Dendritic cell treated with granulocyte-macrophage colony-stimulating factor and Interleukin-4, amounts not matched to agents 40 ng/mL and 50 ng/mL, for 4 days (primary cell): ENCODE measurements at regions not wholly inside any gene's neighbourhood (a gene's known extent, or its start where the extent isn't known, plus 50 kb on each side); places are given as distances from the start of the nearest gene placed in this dataset.

Experiments used
- H3K27ac Mint-ChIP-seq: one replicate; pipeline ENCODE4 v1.8.0; 2022; ENCODE audit warnings: mild to moderate bottlenecking, mixed read lengths
- H3K27me3 Mint-ChIP-seq: one replicate; pipeline ENCODE4 v1.8.0; 2022; ENCODE audit warnings: mild to moderate bottlenecking, mixed read lengths
- H3K36me3 Mint-ChIP-seq: one replicate; pipeline ENCODE4 v1.8.0; 2022; ENCODE audit warnings: low read depth, mixed read lengths
- H3K4me1 Mint-ChIP-seq: one replicate; pipeline ENCODE4 v1.8.0; 2022; ENCODE audit warnings: low read depth, mixed read lengths
- H3K4me3 Mint-ChIP-seq: one replicate; pipeline ENCODE4 v1.8.0; 2022; ENCODE audit warnings: mild to moderate bottlenecking, moderate library complexity, mixed read lengths
- H3K9me3 Mint-ChIP-seq: one replicate; pipeline ENCODE4 v1.8.0; 2022; ENCODE audit warnings: mixed read lengths
- intact Hi-C: fragments of 100-400 bp; cut with micrococcal nuclease; formaldehyde crosslinking; loops from one replicate; pipeline ENCODE4 v1.15.0; 2022

DNA sequence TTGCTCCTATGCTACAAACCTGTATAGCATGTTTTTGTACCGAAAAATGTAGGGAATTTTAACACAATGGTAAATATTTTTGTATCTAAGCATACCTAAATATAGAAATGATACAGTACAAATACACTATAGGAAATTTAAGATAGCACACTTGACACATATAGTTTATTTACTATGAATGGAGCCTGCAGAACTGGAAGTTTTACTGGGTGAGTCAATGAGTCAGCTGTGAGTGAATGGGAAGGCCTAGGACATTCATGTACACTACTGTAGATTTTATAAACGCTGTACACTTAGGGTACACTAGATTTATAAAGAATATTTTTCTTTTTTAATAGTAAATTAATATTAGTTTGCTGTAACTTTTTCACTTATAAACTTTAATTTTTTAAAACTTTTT lies 707.7 kb upstream of the EPHA6 start:
- no peaks in the 10 kb centered on the region for H3K27me3 Mint-ChIP-seq
- H3K4me3 Mint-ChIP-seq: no peak overlapping the region
- H3K27ac Mint-ChIP-seq: no peak overlapping the region
- no peaks in the 10 kb centered on the region for H3K9me3 Mint-ChIP-seq
- H3K4me1 Mint-ChIP-seq: no peaks in the 10 kb centered on the region
- no peaks in the 10 kb centered on the region for H3K36me3 Mint-ChIP-seq
- intact Hi-C loops: no loop called here
